GF-D8 (cell line): ENCODE measurements at regions not wholly inside any gene's neighbourhood (a gene's known extent, or its start where the extent isn't known, plus 50 kb on each side); places are given as distances from the start of the nearest gene placed in this dataset.
"Not testable (repeated sequence)": the region's sequence is repeated elsewhere in the genome, so short reads cannot be mapped to it uniquely, and the experiment has no call there.

ENCODE experiments used
- DNase-seq: peaks from one replicate; lab custom pipeline; 2025; lab: John Stamatoyannopoulos, UW

DNA sequence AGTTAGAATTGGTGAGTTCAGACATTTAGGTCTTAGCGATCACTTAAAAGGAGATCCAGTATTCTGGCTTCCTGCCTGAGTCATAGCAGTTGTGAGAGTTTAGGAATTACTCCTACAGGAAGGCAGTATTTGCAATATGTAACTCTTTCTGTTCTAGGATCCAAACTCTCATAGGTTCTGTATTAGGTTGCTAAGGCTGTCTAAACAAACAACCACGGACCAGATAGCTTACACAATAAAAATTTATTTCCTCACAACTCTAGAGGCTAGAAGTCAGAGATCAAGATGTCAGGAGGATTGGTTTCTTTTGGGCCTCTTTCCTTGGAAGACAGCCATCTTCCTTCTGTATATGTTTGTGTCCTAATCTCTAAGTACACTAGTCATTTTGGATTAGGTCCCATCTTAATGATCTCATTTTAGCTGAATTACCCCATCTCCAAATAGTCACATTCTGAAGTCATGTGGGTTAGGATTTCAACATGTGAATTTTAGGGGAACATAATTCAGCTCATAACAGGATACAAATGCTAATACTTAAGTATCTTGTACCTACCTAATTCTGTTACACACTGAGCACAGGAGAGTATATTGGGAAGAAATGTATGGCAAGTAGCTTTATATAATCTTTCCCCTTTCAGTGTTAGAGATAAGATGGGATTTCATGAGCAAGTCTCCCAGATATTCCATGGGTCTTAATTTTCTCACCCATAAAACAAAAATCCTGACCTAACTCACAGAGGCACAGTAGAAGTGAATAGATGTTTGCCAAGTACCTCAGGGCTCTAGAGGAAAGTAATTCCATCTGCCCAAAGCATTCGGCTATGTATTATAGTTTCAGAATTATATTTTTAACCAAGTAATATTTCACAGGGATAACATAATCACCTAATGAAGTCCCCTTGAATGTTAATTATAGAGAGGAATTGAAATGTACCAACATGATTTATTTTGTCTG, 144.4 kb downstream of the PTBP2 start:
- DNase-seq = no peak

DNA sequence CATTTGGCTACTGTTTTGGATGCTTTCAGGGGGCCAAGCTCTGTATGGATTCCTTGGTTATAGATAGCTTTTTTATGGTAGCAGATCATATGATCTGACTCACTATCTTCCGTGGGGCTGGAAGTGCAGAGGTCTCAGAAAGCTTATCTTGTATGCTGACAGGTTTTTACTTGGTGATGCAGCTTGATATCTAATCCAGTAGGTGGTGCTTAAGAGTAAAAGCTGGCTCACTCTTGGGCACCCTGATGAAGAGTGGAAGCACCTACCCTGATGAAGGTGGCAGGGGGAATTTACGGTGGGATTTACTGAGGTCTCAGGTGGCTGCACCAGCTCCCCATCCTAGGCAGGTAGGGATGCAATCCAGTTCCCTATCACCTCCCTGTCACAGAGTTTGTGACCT, 151.2 kb downstream of the PTBP2 start:
- no peak for DNase-seq

DNA sequence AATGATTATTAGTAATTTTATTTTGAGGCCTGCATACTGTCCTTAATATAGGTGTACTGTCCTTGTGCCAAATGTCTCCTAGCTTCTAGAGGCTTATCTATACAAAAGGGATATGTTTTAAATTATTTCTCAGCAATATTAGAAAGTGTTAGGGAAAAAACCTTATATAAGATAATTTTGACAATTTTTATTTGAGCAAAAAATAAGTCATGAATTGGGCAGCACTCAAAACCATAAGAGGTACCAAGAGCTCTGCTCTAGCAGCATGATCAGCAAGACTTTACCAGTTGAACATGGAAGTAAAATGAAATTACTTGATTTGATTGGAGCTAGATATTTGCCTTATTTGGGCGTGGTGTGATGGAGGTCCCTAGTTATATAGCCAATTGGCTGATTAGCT, 157.1 kb downstream of the PTBP2 start:
- DNase-seq = no peak

DNA sequence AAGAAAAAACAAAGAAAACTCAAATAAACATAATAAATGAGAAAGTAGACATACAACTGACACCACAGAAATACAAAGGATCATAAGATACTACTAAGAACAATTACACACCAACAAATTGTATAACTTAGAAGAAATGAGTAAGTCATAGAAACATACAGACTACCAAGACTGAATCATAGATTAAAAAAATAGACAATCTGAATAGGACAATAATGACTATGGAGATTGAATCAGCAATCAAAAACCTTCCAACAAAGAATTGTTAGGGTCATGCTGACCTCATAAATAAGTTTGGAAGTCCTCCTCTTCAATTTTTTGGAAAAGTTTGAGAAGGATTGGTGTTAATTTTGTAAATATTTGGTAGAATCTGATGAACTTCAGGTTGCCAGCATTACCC, 159.0 kb downstream of the PTBP2 start:
- no peak for DNase-seq

DNA sequence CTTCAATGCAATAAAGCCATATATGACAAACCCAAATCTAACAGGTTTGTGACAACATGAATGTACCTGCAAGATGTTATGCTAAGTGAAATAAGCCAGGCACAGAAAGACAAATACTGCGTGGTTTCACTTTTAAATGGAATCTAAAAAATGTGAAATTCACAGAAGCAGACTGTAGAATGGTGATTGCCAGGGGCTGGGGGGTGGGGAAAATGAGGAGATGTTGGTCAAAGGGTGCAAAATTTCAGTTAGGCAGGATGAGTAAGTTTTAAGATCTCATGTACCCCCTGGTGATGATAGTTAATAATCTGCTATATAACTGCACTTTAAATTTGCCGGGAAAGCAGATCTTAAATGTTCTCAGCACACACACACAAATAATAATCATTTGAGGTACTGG, 160.5 kb downstream of the PTBP2 start:
- DNase-seq = no peak

DNA sequence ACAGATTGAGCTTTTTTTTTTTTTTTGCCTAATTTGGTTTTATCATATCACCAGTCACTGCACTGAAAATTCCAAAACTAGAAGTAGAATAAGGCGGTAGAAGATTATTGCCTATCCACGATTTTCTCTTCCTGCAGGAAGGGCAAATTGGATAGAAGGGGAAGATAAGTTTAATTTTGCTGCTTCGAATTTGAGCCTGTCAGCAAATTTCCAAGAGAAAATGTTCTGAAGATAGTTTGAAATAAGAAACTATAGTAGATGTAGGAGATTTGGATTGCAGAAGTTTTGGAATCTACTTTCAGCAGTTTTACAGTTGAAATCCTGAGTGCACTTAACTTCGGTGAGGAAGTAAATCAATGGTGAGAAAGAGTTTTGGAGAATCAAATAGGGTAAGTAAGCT, 164.9 kb downstream of the PTBP2 start:
- no peak for DNase-seq

DNA sequence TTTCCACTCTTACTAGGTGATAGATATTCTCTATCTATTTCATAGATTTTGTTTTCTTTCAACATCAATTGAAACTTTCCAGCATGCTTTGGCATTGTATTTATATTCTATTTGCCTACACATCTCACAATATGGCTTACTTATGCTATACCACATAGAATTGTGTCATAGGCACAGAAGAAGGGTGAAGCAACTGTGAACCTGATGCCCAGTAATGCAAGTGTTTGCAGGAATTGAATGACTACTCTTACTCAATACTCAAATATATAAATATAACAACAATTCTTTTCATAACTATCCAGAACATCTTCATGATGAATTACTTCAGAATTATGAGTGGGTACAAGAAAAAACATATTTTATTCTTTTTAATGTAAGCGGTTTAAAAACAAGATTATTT, 165.9 kb downstream of the PTBP2 start:
- DNase-seq = no peak

DNA sequence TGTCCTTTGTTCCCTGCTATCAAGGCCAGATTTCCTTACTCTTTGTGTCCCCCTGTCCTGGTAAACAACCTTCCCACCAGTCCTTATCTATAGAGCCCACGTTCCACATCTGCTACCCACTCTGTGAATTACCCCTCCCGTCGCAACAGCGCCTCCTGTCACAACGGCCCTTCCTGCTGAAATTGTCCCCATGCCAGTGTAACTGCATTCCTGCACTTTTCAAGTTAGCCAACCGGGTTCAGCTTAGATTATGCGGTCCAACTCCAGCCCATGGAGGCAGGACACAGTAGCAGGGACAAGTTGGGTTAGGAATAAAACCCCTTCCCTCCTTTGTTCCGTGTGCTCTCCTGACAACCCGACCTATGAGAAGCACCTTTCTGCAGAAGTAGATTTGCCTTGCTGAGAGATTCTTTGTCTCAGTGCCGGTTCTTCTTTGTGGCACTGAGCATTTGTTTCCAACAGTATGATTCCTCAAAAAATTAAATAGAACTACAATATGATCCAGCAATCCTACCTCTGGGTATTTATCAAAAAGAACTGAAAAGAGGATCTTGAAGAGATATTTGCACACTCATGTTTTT, 180.3 kb downstream of the PTBP2 start:
- DNase-seq = no peak

DNA sequence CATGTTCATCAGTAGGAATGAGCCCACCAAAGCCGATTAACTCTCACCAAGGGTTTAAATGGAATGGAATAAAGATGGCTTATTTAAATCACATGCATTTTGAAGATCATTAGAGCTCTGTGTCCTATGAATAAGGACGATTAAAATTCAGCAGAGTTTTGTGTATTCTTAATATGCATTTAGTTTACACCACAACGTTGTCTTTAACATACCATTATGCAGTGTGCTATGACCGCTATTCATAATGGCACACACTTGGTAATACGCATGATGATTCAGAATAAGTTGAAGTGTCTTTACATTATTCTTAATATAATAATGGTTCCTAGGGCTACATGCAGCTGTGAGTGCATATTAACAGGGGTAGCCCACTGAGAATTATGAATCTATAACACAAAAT, 190.7 kb downstream of the PTBP2 start:
- no peak for DNase-seq

DNA sequence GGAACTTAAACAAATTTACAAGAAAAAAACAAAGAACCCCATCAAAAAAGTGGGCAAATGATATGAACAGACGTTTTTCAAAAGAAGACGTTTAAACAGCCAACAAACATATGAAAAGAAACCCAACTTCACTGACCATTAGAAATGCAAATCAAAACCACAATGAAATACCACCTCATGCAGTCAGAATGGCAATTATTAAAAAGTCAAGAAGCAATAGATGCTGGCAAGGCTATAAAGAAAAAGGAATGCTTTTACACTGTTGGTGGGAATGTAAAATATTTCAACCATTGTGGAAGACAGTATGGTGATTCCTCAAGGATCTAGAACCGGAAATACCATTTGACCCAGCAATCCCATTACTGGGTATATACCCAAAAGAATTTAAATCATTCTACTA, 194.1 kb downstream of the PTBP2 start:
- DNase-seq = not testable (repeated sequence)

DNA sequence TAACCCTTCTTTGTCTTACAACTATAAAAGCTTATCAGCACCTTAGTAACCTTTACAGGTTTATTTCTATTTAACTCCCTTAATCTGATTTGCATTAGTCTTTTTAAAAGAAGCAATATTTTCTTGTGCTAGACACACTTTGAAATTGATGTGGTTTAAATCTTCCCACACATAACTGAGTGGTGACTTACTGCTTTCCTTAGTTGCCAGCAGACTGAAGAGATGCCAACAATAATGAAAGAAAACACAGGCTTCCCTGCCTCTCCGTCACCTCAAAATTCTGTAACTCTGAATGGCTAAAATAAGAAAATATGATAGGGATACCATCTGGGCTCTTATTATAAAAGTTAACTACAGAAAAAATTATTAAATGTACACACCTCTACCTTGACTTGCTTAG, 196.8 kb downstream of the PTBP2 start:
- no peak for DNase-seq

DNA sequence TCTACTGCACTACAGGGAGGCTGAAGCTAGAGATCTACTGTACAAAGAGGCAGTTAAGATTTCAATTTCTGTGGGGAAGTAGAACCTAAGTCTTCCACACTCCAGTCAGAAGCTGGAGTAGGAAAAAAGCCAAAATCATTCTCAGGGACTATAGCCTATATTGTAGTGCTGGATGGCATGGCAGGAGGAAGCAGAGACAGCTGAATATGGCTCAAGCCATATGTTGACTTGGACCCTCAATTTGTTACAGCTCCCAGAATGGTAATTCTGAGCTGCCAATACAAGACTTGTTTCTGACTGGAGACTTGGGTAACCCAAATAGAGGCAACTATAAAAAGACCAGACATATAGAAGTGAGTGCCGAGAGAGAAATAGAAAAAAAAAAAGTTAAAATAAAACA, 200.6 kb downstream of the PTBP2 start:
- DNase-seq = no peak

DNA sequence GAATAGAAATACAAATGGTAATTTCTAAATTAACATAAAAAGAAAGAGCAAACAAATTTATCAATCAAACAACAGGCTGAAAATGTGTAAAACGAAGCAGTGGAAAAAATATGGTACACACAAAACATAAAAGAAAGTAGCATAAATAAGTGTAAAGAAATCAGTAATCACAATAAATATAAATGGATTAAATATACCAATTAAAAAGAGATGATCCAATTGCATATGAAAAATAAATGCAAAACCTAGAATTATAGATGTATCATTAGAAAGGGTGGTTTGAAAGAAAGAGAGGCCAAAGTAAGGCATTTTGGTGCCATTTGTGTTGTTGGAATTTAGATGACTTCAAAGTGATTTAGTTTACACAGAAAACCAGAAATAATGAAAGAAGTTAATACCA, 202.2 kb downstream of the PTBP2 start:
- DNase-seq = no peak

DNA sequence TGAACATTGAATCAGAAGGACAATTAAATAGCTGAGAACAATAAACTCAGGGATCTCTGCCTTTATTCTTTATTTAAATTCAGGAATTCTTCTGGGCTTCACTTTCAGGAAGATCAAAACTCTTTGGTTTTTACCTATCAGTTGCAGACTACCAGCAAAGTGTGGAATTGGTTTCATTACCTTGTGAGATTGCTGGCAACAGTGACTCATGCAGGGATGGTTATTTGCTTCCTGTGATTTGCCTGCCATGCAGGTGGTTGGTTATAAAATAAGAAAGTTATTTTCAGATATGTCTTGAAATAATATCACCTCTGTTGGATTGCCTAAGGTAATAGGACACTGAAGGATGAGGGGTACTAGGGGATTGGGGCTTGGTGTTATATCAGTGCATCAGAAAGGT, 204.6 kb downstream of the PTBP2 start:
- no peak for DNase-seq

DNA sequence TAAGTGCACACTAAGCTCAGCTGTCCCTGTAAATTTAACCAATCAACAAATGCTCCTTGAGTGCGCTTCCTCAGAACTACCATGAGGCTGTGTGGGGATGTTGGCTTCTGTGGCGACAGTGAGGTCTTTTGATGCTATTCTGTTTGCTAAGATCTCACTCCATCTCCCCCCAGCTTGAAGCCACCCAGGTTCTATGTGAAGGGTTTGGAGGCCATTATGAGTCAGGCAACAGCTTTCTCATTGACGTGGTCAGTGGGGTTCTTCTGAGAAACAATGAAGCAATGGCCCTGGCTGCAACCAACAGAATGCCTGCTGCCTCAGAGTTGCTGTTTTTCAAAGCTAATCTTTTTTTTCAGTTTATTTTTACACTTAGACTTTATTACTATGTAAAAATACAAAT, 205.5 kb downstream of the PTBP2 start:
- DNase-seq = no peak

DNA sequence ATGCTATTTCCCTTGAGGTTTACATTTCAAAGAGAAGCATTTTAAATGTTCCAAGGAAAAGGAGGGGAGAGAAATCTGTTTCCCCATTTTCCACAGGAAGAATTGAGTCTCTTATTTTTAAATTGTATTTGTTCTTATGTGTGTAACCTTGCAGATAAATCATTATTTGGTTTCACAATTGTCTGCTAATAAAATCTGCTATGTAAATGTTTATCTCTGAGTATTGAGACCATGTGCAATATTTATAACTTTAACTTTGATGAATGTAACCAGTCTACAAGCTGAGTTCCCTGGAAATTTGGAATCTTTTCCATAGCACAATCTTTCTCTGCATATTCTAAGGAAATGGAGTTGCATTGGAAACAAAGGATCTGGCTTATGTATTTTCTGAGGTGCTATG, 209.6 kb downstream of the PTBP2 start:
- DNase-seq = no peak

DNA sequence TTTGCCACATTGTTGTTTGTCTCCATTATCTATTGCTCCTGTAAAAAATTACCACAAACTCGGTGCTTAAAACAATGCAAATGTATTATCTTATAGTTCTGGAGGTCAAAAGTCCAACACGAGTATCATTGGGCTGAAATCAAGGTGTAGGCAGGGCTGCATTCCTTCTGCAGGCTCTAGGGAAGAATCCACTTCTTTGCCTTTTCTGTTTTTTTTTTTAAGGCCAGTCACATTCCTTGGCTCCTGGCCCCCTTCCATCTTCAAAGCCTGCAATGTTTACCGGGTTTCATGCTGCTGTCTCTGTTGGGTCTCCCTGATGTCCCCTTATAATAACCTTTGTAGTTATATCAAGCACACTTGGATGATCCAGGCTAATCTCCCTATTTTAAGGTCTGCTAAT, 212.7 kb downstream of the PTBP2 start:
- DNase-seq = no peak

DNA sequence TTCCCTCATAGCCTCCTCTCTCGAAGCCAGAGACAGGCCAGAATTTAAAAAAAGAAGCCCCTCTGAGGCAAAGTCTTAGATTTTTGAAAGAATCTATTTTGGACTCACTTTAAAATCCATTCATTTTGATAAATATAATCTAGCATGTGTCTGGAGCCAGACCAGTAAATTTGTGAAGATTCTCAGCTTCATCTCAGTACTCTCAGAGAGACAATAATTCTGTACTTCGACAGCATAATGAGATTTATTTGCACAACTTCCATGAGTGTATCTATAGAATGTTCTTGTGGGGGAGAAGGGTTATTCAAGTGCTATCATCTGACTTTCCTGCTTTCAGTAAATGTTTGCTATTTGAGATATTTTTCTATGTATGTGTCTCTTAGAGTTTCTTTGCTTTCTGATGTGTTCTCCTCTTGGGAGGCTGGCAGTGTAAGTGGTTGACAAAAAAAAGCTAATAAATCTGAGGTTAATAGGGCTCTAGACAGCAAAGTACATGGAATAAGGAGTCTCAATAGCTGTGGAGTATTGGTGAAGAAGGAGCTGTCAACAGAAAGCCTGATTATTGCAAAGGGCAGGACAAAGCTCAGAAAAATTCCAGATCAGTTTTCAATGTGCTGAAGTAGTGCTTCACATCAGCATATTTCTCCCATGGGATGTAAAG, 223.0 kb downstream of the PTBP2 start:
- no peak for DNase-seq

DNA sequence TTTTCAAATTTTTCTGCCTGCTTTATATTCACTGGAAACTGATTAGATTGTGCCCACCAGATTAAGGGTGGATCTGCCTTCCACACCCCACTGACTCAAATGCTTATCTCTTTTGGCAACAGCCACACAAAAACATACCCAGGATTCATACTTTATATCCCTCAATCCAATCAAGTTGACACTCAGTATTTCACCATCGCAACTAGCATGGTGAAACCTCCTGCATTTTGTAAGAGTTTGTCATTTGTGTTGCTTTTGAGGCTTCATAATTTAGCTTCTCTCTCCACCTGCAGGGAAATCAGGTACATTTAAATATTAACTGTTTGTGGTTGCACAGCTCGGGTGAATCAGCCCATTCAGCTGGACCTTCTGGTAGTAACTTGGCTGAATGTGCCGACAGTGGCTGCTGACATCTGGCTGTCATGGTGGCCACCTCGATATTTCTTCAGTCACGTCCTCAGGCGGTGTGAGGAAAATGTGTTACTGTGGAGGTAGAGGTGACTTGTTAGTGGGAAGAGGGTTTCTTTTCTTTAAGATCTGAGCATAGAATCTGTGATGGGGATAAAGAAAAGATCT, 224.0 kb downstream of the PTBP2 start:
- no peak for DNase-seq

DNA sequence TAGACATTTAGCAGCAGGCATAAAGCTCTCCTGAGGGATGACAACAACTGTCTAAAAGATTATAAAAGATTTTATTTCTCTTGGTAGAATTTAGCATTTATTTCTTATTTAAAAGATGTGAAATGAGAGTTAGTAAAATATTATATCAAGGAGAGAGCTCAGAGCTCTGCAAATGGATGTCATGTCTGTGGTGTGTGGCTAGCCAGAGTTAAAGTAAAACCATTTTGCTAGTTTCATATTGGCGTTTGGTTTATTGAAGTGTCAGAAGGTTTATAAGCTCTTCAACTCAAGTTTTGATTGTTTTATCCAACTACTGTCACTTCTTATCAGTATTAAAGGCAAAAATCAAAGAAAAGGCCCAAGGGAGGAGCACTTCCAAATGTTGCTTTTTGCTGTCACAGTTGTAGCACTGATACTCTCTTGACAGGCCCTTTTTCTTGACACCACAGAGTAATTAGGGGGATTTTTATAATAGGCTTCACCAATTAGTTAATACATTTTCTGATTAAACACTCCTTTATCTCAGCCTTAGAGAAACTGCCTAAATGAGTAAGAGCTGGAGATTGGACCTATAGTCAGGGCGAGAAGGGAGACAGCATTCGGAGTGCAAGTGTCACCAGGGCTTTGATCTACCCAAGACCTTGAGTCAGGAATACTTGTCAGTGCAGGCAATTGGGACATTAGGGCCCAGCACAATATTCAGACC, 233.9 kb downstream of the PTBP2 start:
- DNase-seq = no peak

DNA sequence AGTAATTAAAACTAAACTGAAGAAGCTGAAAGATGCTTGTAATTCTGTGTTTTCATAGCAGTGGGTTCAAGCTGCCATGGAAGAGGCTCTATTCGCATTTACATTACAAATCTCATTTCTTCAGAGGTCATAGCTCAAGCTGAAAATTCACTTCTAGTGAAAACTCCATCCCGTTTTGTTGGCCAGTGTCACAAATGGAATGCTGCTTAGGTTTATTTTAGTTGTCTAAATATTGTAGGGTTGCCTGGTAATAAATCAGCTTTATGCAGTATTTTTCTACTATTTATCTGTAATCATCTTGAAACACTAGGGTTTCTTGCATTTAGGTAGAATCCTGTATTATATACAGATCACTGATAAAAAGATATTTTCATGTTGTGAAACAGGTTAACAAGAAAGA, 240.6 kb downstream of the PTBP2 start:
- DNase-seq = no peak

DNA sequence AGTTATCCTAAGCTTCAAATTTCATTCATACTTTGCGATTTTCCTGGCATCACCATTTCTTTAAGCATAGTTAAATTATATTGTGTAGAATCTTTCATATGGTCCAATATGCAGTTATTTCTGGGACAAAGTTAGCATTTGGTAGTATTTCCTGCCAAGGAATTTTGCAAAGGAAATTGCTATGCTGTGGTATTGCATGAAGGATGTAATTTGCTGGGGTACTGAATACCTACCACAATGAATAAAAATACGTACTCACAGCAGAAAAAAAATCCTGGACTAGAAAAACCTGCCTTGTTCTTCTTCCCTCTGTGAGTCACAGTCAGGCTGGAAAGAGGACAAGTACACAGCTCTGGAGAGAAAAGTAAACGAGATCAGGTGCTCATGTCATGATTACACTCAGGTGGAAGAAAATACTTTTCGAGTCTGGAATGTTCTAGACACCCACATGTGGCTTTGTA, 241.2 kb downstream of the PTBP2 start:
- no peak for DNase-seq
